HG02884 (cell line): ENCODE measurements at regions not wholly inside any gene's neighbourhood (a gene's known extent, or its start where the extent isn't known, plus 50 kb on each side); places are given as distances from the start of the nearest gene placed in this dataset.

Source experiments
- ATAC-seq: cut with Tn5 transposase; IDR thresholded peaks from one replicate; pipeline ENCODE4 v1.9.1; 2021; ENCODE audit warnings: mild to moderate bottlenecking, moderate library complexity; ENCODE audit not compliant: unreplicated experiment

DNA sequence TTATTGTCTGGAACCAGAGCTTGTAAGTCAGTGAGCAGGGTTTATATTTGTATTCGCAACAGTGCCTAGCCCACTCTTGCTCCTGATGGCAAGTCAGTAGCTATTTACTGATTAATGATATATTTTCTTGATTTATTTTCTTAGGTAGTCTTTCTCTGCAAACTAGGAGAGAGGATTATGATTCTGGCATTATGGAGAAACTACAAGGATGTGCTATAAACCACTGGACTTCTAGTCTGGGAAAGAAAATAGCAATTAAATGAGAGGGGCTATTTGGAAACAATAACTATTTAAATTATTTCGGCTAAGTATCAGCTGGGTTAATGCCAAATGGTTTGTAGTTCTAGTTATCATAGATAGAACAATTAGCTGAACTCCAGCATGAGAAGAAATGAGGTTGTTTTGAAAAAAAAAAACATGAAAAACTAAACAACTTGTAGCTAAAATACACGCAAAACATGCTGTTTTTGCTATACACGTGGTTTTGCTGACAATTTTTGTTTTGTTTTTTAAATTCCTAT is 304.9 kb upstream of the TCF21 start:
- ATAC-seq: no peak

DNA sequence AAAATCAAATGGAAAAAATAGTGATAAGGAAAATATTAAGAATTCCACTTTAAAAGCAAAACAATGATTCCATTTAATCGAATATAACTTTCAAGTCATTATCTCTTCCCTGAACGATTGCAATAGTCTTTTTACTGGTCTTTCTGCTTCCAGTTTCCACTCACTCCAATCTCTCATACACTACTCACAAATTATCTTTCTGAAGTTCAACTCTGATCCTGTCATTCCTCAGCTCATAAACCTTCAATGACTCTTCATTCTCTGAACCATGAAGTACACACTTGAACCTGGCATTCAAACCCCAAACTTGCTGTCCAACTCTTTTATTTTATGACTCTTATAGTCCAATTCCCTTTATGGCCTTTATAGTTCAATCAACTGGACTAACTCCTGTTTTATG is 304.1 kb upstream of the TCF21 start:
- no peak for ATAC-seq

DNA sequence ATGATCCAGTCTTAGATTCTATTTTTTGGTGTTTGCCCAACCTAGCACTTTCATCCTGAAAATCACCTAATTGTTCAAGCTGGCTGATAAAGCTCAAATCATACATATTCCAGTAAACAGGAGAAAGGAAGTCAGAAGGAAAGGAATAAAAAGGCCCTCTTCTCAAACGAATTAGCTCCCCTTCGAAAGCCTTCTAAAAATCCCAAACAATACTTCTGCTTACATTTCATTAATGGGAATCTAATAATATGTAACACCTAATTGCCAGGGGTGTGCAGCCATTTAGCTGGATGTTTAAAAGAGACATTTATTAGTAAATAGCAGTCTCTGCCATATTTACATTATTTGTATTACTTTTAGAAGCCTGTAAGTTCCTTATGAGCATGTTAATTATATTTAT is 302.9 kb upstream of the TCF21 start:
- ATAC-seq: no peak

DNA sequence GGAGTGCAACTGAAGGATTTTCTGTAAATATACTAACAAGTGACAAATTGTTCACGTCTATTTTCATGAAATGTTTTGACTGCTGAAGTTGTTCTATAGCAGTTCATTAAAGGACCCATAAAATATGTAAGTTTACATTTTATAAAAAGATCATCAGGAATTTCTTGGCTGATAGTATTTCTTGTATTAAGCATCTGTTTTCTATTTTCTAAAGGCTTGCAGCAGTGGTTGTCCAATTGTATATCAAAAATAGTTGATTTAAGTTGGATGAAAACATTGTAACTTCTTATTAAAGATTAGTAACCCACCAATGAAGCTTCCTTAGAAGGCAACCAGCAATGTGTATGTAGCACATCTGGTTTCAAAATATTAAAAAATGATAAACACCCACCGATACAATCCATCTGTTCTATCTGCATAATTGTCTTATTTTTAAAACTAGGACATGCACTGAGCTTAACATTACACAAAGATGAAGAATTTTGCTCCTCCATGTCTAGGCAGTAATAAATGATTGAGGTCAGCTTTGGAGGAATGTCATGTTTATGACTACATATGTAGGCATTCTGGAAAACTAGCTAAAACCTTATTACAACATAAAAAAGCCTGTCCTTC is 301.3 kb upstream of the TCF21 start:
- ATAC-seq: no peak

DNA sequence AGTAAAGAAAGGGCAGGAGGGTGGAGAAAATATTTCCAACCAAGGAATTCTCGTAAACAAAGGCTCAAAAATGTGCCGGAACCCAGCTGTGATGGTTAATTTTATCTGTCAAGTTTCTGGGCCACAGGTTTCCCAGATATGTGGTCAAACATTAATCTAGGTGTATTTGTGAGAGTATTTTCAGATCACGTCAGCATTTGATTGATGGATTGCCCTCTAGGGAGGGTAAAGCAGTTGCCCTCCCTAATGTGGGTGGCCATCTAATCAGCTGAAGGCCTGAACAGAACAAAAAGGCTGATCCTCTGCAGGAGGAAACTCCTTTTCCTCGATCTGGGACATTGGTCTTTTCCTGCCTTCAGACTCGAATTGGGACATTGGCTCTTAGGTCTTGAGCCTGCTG is 298.7 kb upstream of the TCF21 start:
- ATAC-seq: no peak

DNA sequence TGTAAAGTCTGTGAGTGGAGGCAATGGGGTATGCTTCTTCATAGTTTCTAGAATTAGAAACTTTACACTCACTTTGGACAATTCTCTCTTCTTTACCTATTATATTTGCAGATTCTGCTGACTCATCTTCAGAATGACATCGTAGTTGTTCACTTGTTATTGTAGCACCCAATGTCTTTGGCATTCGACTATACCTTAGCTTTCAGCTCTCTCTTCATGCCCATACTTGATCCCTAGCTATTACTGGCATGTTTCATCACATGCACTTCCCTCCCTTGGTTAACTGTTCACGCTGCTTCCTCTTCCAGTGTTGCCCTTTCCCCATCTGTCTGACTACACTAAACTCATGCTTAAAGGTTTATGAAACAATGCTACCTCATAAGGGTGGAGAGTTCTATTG is 298.1 kb upstream of the TCF21 start:
- ATAC-seq: no peak

DNA sequence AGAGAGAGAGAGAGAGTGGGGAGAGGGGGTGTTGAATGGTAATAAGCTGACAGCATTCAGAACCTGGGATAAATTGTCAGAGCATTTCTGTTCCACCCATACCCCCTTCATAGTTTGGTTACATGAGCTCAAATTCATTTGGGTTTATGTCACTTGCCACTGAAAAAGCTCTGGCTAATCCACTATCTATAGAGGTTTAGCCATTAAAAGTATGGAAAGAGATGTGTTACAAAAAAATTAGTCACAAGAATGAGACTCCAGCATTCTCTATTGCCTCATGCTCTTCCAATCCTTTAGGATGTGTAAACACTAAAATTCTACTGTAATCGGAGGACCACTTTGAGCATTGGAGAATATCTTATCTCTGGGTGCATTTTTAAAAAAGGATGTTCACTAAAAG is 297.6 kb upstream of the TCF21 start:
- no peak for ATAC-seq

DNA sequence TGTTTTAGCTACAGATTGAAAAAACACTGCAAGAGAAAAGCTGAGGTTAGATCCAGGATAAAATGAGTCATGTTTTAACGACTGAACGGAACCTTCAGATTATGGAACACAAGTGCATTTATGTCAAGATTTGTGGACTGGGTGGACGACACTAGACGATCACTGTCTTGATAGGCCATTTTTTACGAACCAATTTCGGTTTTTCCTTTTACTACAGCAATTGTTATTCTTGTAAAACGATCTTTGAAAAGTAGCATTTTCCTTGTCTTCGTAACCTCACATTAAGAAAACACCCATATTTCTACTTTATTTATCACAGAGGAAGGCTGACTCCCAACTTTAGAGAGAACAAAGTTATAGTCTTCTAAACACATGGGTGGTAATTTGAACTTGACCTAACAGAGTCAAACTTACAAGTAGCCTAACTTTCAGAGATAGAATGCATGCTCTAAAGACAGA is 294.2 kb upstream of the TCF21 start:
- no peak for ATAC-seq

DNA sequence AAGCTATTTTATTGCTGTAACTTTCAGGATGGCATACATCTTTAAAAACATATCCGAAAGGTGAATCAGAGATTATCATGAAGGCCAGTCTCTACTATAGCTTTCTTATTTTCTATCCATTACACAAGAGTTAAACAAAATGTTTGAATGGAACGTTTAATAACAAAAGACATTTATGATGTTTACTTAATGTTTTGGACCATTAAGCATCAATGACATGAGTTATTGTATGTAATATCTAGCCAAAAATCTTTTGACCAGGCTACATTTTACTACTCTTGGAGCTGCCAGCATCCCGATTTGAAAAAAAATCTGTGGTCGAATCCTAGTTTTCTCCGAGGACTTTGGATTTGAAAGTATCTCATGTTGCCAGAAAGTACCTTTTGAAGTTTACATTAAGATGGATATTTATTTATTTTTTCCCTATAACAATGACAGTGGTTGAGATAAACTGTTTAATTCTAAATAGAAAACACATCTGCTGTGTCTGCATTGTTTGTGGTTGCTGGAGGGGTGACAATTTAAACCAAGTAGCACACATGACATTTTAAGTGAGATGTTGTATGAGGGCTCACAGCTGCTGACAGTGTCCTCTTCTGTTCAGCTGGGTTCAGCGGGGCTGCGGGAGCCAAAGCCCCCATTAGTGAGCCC is 293.7 kb upstream of the TCF21 start:
- no peak for ATAC-seq

DNA sequence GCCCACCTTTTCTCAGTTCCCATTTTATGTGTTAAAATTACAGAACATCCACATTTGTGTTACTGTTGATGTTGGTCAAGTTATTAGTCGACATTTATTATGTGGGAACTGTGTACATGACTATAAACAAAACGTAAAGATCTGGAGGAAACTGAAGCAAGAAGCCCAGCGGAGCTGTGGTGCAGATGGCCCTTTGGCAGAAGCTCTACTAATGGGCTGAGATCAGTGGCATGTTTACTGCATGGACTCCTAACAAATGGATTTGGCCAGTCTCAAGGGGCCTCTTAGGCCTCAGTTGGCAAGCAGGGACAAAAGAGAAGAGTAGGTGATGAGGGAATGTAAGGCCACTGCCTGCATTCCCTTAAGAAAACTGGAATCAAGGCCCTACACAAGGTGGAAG is 282.1 kb upstream of the TCF21 start:
- no peak for ATAC-seq

DNA sequence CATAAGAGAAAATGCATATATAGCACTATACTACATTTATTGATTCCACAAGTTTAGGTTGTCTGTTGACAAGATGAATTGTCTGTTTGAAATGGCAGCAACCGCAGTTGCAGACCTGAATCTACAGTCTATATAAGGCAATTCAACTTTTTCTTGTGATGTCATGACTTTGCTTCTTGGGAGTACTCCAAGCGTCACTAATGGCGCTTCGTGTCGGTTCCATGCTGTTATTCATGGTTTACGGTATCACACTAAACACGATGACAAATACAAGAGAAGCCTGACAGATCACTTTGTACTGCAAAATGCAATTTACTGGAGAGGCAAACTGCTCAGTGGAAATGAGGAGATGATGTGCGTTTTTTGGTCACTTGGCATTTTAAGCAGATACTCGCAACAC is 280.3 kb upstream of the TCF21 start:
- no peak for ATAC-seq

DNA sequence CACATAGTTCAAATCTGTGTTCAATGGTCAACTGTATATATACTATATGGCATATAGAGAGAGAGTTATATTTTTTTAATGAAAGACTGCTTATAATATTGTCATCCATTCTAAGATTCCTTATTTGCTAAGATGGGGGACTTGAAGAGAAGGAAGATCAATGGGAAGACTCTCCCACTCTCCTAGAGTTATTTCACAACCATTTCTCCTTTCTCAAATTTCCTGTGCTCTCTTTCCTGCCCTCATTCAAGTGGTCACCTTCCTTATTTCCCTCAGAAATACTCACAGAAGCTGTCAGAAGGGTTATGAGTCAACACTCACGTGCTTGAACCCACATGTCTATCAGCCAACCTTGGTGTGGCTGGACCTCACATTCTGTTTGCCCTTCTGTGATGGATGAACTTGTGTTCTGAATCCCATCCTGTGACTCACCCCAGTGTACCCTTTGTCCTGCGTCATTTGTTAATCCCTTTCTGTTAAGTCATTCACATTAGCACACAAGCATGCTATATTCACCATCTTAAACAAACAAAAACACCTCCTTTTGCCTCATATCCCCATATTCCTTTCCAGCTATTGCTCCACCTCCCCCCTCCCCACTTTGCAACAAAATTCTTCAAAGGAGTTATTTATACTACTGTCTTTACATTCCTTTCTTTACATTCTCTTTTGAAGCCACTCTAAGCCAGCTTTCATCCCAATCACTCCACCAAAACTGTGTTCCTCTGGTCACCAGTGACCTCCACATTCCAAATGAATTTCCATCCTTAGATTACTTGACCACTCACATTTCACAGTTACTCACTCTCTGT is 279.3 kb upstream of the TCF21 start:
- no peak for ATAC-seq

DNA sequence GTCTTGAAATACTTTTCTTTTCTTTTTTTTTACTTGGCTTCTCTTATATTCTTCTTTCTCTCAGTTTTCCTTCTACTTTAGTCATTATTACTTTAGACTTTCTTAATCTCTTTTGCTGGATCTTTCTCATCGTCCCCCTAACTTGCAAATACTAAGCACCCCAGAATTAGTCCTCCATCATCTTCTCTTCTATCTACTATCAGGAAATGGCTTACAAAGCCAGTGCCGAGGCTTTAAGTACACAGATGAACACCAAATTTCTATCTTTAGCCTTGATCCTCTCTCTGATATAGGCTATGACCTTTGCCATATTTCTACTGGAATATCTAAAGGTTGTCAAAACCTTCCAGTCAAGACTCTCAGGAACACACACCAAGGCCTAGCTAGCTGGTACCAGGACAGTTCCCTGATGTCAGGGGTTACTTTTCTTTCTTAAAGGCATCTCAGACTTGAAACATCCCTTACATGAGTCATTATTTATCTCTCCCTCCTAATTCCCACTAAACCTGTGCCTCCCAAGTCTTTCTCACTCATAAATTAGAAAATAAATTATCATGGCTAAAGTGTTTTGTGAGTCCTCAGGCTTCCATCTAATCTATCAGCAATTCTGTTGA is 278.6 kb upstream of the TCF21 start:
- no peak for ATAC-seq

DNA sequence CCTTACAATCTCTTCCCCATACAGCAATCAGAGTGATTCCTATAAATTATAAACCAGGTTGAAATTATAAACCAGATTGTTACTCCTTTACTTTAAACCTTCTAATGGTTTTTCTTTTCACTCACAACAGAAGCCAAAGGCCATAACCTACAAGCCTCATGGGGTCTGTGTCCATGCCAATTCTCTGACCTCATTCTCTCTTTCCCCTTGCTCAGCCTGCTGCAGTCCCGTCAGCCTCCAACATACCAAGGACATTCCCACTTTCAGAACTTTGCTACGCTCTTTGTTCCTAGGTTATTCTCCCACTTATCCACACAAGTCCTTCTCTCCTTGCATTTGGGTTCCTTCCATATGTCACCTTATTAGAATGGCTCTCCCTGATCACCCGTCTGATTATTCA is 277.9 kb upstream of the TCF21 start:
- ATAC-seq: no peak

DNA sequence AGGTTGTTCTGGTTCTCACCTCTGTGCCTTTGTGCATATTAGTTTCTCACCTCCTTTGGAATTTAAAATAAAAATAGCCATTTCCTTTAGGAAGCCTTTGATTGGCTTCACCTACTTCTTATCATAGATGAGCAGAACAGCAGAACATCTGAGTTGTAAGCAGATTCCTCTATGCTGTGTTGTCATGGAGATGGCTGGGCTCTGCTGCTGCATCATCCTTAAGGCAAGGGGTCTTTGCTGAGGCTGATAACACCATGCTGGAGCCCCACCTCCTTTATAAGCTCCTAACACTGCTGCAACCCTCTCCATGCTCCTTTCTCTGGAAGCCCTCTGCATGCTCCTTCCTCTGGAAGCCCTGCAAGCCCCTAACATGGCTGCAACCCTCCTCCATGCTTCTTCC is 276.5 kb upstream of the TCF21 start:
- no peak for ATAC-seq

DNA sequence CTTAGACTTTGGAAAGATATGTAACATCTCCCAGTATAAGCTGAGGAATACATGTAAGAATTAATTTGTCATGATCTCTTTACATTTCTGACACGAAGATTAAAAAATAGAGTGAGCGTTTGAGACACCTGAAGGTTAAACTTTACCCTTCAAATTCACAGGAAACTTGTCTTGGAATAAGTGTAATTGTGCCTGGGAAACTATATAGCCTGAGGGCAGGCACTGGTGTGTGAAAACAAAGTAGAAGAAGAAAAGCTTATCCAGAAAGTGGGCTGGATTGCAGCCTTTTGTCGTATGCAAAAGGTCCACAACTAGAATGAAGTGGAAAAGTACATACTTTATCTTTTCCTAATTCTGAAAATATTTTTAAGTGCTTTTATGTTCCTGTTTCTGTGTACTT is 275.7 kb upstream of the TCF21 start:
- no peak for ATAC-seq

DNA sequence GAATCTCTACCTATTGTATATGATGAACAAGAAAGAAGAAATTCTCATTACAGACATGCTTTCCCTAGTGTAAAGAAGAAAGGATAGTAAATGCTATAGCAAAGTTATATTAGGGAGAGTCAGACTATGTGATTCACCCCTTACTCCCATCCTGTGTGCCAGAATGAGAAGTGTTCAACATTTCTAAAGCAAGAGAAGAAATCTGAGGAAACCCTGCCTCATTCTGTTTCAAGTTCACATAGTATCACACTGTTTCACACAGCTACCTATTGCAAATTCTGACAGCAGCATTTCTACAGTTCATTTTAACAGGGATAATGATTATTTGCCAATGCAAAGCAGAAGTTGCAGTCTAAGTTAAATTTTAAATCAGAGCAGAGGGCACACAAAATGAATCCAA is 267.2 kb upstream of the TCF21 start:
- no peak for ATAC-seq

DNA sequence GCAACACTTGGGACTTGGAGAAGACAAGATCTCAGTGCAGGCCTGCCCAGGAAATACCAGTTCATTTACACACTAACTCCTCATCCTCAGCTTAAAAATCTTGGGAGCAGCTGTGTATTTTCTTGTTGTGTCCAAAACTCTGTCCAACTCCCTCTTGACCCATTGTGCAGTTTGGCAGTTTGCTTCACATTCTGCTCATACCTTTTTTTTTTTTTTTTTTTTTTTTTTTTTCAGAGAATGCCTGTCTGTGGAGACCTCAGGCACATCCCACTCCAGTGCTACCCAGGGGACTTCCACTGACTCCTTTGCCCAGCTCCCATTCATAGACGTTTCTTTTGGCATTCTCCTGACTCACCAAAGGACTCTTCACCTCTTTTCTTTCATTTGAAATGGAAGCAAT is 265.8 kb upstream of the TCF21 start:
- ATAC-seq: no peak

DNA sequence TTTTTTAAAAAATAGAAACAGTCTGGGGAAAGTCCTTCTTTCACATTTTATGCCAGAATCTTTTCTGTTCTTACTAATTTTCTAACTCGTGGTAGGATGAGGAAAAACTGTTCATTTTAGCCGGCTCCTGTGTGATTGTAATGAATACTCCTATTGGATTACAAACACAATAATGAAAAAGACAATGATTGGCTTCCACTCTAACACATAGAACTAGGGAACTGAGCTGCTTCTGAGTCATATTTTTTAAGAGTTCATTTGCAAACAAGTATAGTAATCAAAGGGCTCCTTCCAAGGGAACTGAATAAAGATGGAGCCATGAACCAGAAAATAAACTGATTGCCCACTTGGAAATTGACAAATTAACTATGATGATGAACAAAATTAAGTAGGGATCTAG is 265.3 kb upstream of the TCF21 start:
- ATAC-seq: no peak

DNA sequence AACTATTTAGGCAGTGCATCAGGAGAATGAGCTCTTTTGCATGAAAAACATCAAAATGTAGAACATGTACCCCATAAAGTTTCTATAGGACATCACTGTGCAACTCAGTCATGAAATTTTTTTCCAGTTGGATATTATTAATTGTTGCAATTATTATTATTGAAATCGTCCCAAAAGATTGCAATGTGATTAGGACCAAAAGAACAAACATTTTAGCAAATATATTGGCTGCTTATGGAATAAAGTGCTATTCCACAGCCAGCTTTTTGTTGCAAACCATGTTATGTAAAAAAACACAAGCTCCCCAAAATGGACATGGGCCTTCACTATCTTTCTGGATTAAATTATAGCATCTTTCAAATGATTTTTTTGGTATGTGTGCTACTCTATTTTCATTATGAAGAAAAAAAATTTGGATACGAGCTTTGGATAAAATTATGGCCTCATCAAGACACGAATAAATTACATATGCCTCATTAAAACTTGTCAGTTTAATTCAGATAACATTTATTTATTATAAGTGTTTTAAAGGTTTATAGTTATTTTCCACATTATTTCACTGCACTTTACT is 262.7 kb upstream of the TCF21 start:
- no peak for ATAC-seq

DNA sequence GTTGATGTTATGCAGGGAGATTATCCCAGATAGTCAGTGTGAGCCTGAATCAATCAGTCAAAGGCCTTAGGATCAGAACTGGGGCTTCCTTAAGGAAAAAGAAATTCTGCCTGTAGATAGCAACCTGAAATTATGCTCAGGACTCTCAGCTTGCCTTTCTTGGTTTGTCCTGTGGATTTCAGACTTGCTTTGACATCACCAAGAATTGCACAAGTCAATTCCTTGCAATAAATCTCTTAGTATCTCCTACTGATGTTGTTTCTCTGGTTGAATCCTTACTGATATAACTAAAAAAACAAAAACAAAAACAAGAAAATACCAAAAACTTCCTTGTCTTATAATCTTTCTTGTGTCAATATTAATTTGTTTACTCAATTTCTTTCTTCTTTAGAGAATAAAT is 258.9 kb upstream of the TCF21 start:
- no peak for ATAC-seq
